ENCODE measurements at regions not wholly inside any gene's neighbourhood (a gene's known extent, or its start where the extent isn't known, plus 50 kb on each side); places are given as distances from the start of the nearest gene placed in this dataset.

DNA sequence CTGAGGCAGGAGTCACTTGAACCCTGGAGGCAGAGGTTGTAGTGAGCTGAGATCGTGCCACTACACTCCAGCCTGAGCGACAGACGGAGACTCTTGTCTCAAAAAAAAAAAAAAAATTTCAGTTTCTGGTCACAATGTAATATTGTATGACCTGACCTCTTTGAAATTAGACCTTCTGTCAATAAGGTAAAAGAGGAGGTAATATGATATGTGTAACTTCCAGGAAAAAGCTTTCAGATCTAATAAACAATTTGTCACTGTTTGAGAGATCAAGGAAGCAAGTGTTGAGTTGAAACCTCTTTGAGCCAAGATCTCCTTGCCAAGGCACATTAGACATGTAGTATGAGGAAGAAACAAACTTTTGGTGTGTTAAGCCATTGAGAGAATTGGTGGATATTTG lies 101.7 kb upstream of the ATF7IP start:
- no peak overlapping the region for H3K4me3 ChIP-seq (ENCODE audit: low read length)
- no peak for TF ChIP-seq CTCF (conservative IDR thresholded peaks at IDR 0.05; ENCODE audit: low read length)

GRCh38 chr12:14264316-14264715 lies 101.2 kb upstream of the ATF7IP start:
- TF ChIP-seq CTCF (conservative IDR thresholded peaks at IDR 0.05; ENCODE audit: low read length): no peak
- no peak overlapping the region for H3K4me3 ChIP-seq (ENCODE audit: low read length)
- no peak for DNase-seq (ENCODE audit: low read depth)

More for the DNA sequence above, 101.7 kb upstream of the ATF7IP start:
- DNase-seq (ENCODE audit: low read depth): no peak

DNA sequence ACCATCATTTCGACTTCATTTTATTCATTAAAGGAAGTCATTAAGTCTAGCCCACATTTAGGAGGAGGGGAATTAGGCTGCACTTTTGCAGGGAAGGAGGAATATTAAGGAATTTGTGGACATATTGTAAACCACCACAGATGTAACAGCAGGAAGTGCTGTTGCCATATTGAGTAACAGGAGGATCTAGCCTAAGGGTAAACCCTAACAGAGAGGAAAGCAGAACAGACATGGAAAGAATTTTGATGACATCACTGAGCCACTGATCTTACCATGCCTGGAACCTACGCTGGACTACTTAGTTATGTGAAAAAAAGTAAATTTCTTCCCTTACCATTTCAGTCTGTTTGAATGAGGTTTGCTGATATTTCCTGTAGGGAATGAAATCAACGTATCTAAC lies 100.7 kb upstream of the ATF7IP start:
- H3K4me3 ChIP-seq (ENCODE audit: low read length): no peak overlapping the region
- DNase-seq (ENCODE audit: low read depth): no peak
- no peak for TF ChIP-seq CTCF (conservative IDR thresholded peaks at IDR 0.05; ENCODE audit: low read length)

DNA sequence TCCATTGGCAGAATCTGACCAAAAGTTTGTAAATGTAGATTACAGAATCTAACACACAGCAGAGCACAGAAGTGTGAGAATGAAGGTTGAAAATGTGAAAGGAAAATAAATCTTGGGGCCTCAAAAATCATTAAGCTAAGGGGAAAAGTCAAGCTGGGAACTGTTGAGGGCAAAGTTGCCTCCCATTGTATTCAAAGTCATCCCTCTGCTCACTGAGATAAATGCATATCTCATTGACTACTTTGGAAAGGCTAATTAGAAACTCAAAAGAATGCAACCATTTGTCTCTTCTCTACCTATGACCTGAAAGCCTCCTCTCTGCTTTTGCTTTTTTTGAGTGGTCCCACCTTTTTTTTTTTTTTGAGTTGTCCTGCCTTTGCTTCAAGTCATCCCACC lies 97.4 kb upstream of the ATF7IP start:
- TF ChIP-seq CTCF (conservative IDR thresholded peaks at IDR 0.05; ENCODE audit: low read length): no peak
- no peak for DNase-seq (ENCODE audit: low read depth)
- H3K4me3 ChIP-seq (ENCODE audit: low read length): no peak overlapping the region

- H3K4me3 ChIP-seq (ENCODE audit: low read length): no peak overlapping the region
- TF ChIP-seq CTCF (conservative IDR thresholded peaks at IDR 0.05; ENCODE audit: low read length): no peak
- DNase-seq (ENCODE audit: low read depth): no peak
These were observed 95.1 kb upstream of the ATF7IP start for GRCh38 chr12:14270392-14270791.

DNA sequence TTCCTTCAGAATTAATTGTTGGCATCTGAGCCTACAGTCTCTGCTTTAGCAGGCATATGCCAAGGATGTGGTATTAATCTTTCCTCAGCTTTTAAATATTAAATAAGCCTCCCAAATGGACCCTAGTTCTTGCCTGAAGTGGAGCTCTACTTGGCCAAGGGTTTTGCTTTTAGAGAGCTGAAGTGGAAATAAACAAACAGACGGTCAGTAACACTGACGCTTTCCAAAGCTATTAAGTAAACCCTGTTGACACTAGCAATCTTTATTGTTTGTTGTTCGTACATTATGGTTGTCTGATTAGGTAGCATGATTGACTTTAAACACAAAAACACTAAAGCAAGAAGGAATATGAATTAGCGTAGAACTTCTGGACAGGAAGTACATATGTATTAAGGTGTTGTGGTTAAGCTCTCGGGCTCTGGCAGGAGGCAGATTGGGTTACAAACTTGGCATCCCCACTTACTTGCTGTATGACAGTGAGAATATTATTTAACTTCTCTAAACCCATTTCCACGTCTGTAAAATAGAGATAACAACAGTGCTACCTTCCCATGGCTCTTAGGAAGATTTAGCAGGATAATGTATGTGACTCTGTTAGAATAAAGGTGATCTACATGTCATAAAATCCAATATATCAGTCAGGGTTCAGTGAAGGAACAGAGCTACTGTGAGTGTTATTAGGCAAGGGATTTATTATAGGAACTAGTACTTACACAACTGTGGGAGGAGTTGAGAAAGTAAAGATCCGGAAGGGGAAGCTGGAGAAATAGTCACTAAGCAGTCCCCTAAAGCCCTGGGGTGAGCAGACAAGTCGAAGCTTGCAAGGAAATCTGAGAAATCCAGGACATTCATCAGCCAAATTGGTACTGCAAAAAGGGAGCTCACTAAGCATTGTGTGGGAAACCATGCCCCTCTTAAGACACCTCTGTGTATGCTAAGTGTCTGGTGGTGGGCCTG lies 92.2 kb upstream of the ATF7IP start:
- no peak for DNase-seq (ENCODE audit: low read depth)
- H3K4me3 ChIP-seq (ENCODE audit: low read length): no peak overlapping the region
- no peak for TF ChIP-seq CTCF (conservative IDR thresholded peaks at IDR 0.05; ENCODE audit: low read length)

DNA sequence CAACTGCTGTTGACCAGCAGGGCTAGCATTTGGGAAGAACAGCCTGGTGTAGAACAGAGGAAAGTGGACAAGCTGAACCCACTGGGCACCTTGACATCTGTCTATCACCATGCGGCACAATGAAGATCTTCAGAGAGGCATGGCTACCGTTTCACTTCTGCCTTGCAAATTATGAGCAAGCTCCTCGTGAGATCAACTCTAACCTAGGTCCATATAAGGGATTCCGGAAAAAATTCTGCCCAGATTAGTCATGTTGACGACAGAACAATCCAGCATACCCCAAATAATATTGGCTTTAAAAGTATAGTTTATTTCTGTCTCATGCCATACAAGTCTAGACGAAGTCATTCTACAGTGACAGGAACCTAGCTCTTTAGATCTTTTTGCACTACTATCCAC lies 91.6 kb upstream of the ATF7IP start:
- H3K4me3 ChIP-seq (ENCODE audit: low read length): no peak overlapping the region
- no peak for TF ChIP-seq CTCF (conservative IDR thresholded peaks at IDR 0.05; ENCODE audit: low read length)
- peak; percentile 27 for DNase-seq (ENCODE audit: low read depth)
